ENCODE measurements at regions not wholly inside any gene's neighbourhood (a gene's known extent, or its start where the extent isn't known, plus 50 kb on each side); places are given as distances from the start of the nearest gene placed in this dataset.

GRCh38 chr1:58859769-58860485 is 76.1 kb upstream of the JUN start:
- DNase-seq (ENCODE audit: insufficient read length, low spot score, missing footprints), result no peak
- Histone ChIP-seq H3K4me2 (ENCODE audit: insufficient read depth, low read length) (no peak overlapping the region), H3K27me3 (ENCODE audit: insufficient read depth, low read length) (no peaks in the 10 kb centered on the region), H3K9me3 (ENCODE audit: low read depth, low read length) (no peaks in the 10 kb centered on the region), H4K20me1 (ENCODE audit: insufficient read depth, low read length) (no peaks in the 10 kb centered on the region), H3K4me3 (ENCODE audit: insufficient read depth, low read length) (no peak overlapping the region), H2AFZ (ENCODE audit: low read length) (no peak overlapping the region), H3K4me1 (ENCODE audit: insufficient read depth, low read length) (no peaks in the 10 kb centered on the region), H3K27ac (ENCODE audit: low read depth, low read length) (no peak overlapping the region), H3K79me2 (ENCODE audit: insufficient read depth, low read length) (no peaks in the 10 kb centered on the region), H3K36me3 (ENCODE audit: insufficient read depth, low read length) (no peaks in the 10 kb centered on the region)
- TF ChIP-seq, protein P1, sequence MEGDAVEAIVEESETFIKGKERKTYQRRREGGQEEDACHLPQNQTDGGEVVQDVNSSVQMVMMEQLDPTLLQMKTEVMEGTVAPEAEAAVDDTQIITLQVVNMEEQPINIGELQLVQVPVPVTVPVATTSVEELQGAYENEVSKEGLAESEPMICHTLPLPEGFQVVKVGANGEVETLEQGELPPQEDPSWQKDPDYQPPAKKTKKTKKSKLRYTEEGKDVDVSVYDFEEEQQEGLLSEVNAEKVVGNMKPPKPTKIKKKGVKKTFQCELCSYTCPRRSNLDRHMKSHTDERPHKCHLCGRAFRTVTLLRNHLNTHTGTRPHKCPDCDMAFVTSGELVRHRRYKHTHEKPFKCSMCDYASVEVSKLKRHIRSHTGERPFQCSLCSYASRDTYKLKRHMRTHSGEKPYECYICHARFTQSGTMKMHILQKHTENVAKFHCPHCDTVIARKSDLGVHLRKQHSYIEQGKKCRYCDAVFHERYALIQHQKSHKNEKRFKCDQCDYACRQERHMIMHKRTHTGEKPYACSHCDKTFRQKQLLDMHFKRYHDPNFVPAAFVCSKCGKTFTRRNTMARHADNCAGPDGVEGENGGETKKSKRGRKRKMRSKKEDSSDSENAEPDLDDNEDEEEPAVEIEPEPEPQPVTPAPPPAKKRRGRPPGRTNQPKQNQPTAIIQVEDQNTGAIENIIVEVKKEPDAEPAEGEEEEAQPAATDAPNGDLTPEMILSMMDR (IDR thresholded peaks at IDR 0.05; ENCODE audit: extremely low read depth, low read depth, low read length), result no peak

DNA sequence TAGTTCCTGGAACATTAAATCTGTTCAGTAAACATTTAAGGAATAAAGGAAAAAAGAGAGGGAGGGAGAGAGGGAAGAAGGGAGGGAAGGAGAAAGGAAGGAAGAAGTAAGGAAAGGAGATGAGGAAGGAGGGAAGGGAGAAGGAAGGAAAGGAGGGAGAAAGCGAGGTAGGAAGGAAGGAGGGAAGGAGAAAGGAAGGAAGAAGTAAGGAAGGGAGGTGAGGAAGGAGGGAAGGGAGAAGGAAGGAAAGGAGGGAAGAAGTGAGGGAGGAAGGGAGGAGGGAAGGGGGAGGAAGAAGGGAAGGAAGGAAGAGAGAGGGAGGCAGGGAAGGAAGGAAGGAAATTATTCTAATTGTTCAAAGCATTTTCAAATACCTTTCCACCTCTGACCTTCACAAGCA is 77.2 kb upstream of the JUN start:
- Histone ChIP-seq H3K36me3 (ENCODE audit: insufficient read depth, low read length) (no peaks in the 10 kb centered on the region), H3K4me2 (ENCODE audit: insufficient read depth, low read length) (no peak overlapping the region), H3K27me3 (ENCODE audit: insufficient read depth, low read length) (no peaks in the 10 kb centered on the region), H3K79me2 (ENCODE audit: insufficient read depth, low read length) (no peaks in the 10 kb centered on the region), H2AFZ (ENCODE audit: low read length) (no peak overlapping the region), H3K9me3 (ENCODE audit: low read depth, low read length) (no peaks in the 10 kb centered on the region), H3K4me3 (ENCODE audit: insufficient read depth, low read length) (no peak overlapping the region), H3K27ac (ENCODE audit: low read depth, low read length) (no peak overlapping the region), H4K20me1 (ENCODE audit: insufficient read depth, low read length) (no peaks in the 10 kb centered on the region), H3K4me1 (ENCODE audit: insufficient read depth, low read length) (no peaks in the 10 kb centered on the region)
- no peak for DNase-seq (ENCODE audit: insufficient read length, low spot score, missing footprints)
- TF ChIP-seq, protein P1 (IDR thresholded peaks at IDR 0.05; ENCODE audit: extremely low read depth, low read depth, low read length), result no peak

- H3K27me3 ChIP-seq (ENCODE audit: insufficient read depth, low read length), result no peaks in the 10 kb centered on the region
- H3K27ac ChIP-seq (ENCODE audit: low read depth, low read length), result no peak overlapping the region
- no peaks in the 10 kb centered on the region for H4K20me1 ChIP-seq (ENCODE audit: insufficient read depth, low read length)
- no peak overlapping the region for H2AFZ ChIP-seq (ENCODE audit: low read length)
- TF ChIP-seq, protein P1 (IDR thresholded peaks at IDR 0.05; ENCODE audit: extremely low read depth, low read depth, low read length), result no peak
- H3K9me3 ChIP-seq (ENCODE audit: low read depth, low read length), result no peaks in the 10 kb centered on the region
- H3K4me1 ChIP-seq (ENCODE audit: insufficient read depth, low read length), result no peaks in the 10 kb centered on the region
- no peak for DNase-seq (ENCODE audit: insufficient read length, low spot score, missing footprints)
- H3K4me3 ChIP-seq (ENCODE audit: insufficient read depth, low read length), result no peak overlapping the region
- no peaks in the 10 kb centered on the region for H3K36me3 ChIP-seq (ENCODE audit: insufficient read depth, low read length)
- no peaks in the 10 kb centered on the region for H3K79me2 ChIP-seq (ENCODE audit: insufficient read depth, low read length)
- H3K4me2 ChIP-seq (ENCODE audit: insufficient read depth, low read length), result no peak overlapping the region
These were observed 77.7 kb upstream of the JUN start for GRCh38 chr1:58861506-58861905.

DNA sequence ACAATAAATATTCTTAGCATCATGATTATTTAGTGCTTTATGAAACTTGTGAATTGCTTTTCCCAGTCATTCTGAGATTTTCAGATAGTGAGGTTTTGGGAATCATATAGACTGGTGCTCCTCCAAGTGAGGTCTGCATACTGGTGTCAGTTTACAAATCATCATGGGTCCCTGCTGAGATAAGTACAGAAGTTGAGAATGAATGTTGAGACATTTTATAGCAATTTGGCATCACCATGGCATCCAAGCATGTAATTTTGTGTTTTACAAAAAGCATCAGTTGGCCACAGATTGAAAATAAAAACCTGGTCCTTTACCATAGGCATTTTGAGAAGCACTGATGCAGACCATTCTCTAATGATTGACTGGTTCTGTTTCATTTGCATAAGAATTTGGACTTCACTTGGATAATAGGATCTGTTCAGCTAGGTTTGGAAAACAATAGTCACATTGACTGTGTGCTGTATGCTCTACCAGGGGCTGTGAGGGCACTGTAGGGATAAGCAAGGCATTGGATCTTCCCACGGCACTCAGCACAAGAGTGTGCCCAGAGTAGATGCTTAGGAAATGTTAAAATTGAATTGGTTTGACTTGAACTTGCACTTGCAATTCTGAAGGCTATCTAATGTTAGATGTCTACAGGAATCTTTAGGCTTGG is 79.0 kb upstream of the JUN start:
- no peaks in the 10 kb centered on the region for H3K36me3 ChIP-seq (ENCODE audit: insufficient read depth, low read length)
- no peak for DNase-seq (ENCODE audit: insufficient read length, low spot score, missing footprints)
- H3K4me1 ChIP-seq (ENCODE audit: insufficient read depth, low read length), result no peaks in the 10 kb centered on the region
- no peak overlapping the region for H3K4me3 ChIP-seq (ENCODE audit: insufficient read depth, low read length)
- H3K9me3 ChIP-seq (ENCODE audit: low read depth, low read length), result no peaks in the 10 kb centered on the region
- H2AFZ ChIP-seq (ENCODE audit: low read length), result no peak overlapping the region
- H3K27ac ChIP-seq (ENCODE audit: low read depth, low read length), result no peak overlapping the region
- no peaks in the 10 kb centered on the region for H4K20me1 ChIP-seq (ENCODE audit: insufficient read depth, low read length)
- no peaks in the 10 kb centered on the region for H3K27me3 ChIP-seq (ENCODE audit: insufficient read depth, low read length)
- H3K79me2 ChIP-seq (ENCODE audit: insufficient read depth, low read length), result no peaks in the 10 kb centered on the region
- no peak overlapping the region for H3K4me2 ChIP-seq (ENCODE audit: insufficient read depth, low read length)
- TF ChIP-seq, protein P1 (IDR thresholded peaks at IDR 0.05; ENCODE audit: extremely low read depth, low read depth, low read length), result no peak

All from osteoblast (primary cell).